OCI-LY7 (cell line): ENCODE measurements at regions not wholly inside any gene's neighbourhood (a gene's known extent, or its start where the extent isn't known, plus 50 kb on each side); places are given as distances from the start of the nearest gene placed in this dataset.

ENCODE experiments used
- BruUV-seq: library from RNA; stranded (reverse); fragments of 400-500 nt; replicated peaks from 2 replicates; lab custom pipeline; 2021; lab: Mats Ljungman, UMichigan
- CTCF ChIA-PET: fragments of 300-600 bp; sonication (Branson Sonifier 250); formaldehyde crosslinking; loops from one replicate; lab custom pipeline; 2022; ENCODE audit warnings: antibody characterized with exemption; ENCODE audit not compliant: unreplicated experiment; lab: Charles Lee
- POLR2A ChIA-PET: fragments of 300-600 bp; sonication (Branson Sonifier 250); formaldehyde crosslinking; loops from one replicate; lab custom pipeline; 2022; ENCODE audit warnings: antibody characterized with exemption; lab: Charles Lee
- DNase-seq: peaks from one replicate; pipeline ENCODE4 v3.0.0-alpha.2; 2015; ENCODE audit warnings: low spot score
- H2AFZ ChIP-seq: fragments of 200-600 bp; sonication (generic), shearing (Covaris generic); 2 replicates; pipeline ENCODE4 v1.6.1; 2014; ENCODE audit warnings: mild to moderate bottlenecking, antibody characterized with exemption, low read length, moderate library complexity
- H3K27ac ChIP-seq: fragments of 200-600 bp; sonication (generic); 2 replicates; pipeline ENCODE4 v1.5.1; 2014; ENCODE audit warnings: mixed run types, low read depth, mild to moderate bottlenecking, moderate library complexity, low read length, inconsistent platforms; ENCODE audit not compliant: poor library complexity, severe bottlenecking
- H3K36me3 ChIP-seq: fragments of 200-600 bp; sonication (generic); 2 replicates; pipeline ENCODE4 v1.6.1; 2014; ENCODE audit warnings: mild to moderate bottlenecking, antibody characterized with exemption, low read length, moderate library complexity, mixed read lengths; ENCODE audit not compliant: insufficient read depth
- H3K4me1 ChIP-seq: fragments of 200-600 bp; sonication (generic); 2 replicates; pipeline ENCODE4 v1.5.1; 2014; ENCODE audit warnings: mild to moderate bottlenecking, low read length; ENCODE audit not compliant: insufficient read depth, poor library complexity, severe bottlenecking
- H3K4me2 ChIP-seq: fragments of 200-600 bp; sonication (generic); 2 replicates; pipeline ENCODE4 v1.6.1; 2014; ENCODE audit warnings: mild to moderate bottlenecking, low read length
- H3K4me3 ChIP-seq: fragments of 200-600 bp; sonication (generic); 2 replicates; pipeline ENCODE4 v1.5.1; 2014; ENCODE audit warnings: mild to moderate bottlenecking, low read depth, low read length; ENCODE audit not compliant: poor library complexity, severe bottlenecking
- H3K79me2 ChIP-seq: fragments of 200-600 bp; sonication (generic); 2 replicates; pipeline ENCODE4 v1.6.1; 2016; ENCODE audit warnings: low read depth, mild to moderate bottlenecking, low read length, moderate library complexity, mixed read lengths; ENCODE audit not compliant: insufficient read depth
- H3K9me2 ChIP-seq: fragments of 200-600 bp; sonication (generic); 2 replicates; pipeline ENCODE4 v1.6.1; 2016; ENCODE audit warnings: mild to moderate bottlenecking, low read length, mixed read lengths; ENCODE audit not compliant: insufficient read depth
- H3K9me3 ChIP-seq: fragments of 200-600 bp; sonication (generic); 2 replicates; pipeline ENCODE4 v1.6.1; 2014; ENCODE audit warnings: mild to moderate bottlenecking, mixed run types, low read length, mixed read lengths
- H4K20me1 ChIP-seq: fragments of 200-600 bp; sonication (generic); 2 replicates; pipeline ENCODE4 v1.6.1; 2014; ENCODE audit warnings: mild to moderate bottlenecking, antibody characterized with exemption, low read length, moderate library complexity, mixed read lengths; ENCODE audit not compliant: insufficient read depth
- EZH2phosphoT487 ChIP-seq: fragments of 200-600 bp; sonication (generic); IDR thresholded peaks from 2 replicates; pipeline ENCODE4 v1.6.1; 2018; ENCODE audit warnings: low read depth, borderline replicate concordance, mild to moderate bottlenecking, mixed run types, antibody characterized with exemption, low read length, moderate library complexity, mixed read lengths
- intact Hi-C: fragments of 100-400 bp; cut with micrococcal nuclease; formaldehyde crosslinking; loops from one replicate; pipeline ENCODE4 v1.10.0; 2022; ENCODE audit not compliant: unreplicated experiment
- TF ChIP-seq, protein P1 (sequence below): fragments of 200-600 bp; sonication (generic); conservative IDR thresholded peaks from 2 replicates; pipeline ENCODE4 v1.5.1; 2014; ENCODE audit warnings: mild to moderate bottlenecking, antibody characterized with exemption, low read length, moderate library complexity, mixed read lengths

DNA sequence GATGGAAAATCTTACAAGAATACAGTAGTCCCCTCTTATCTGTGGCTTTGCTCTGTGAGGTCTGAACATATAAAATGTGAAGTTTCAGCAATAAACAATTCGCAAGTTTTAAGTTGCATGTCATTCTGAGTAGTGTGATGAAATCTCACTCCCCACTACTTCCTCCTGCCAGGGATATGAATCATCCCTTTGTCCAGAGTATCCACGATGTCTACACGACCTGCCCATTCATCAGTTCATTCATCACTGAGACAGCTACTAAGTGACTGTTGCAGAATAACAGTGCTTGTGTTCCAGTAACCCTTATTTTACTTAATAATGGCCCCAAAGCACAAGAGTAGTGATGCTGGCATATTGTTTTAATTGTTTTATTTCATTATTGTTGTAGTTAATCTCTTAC lies 489.2 kb upstream of the UBE2E2 start:
- Histone ChIP-seq H3K27ac (no peak overlapping the region), H4K20me1 (no peaks in the 10 kb centered on the region), H3K9me2 (no peaks in the 10 kb centered on the region), H3K4me1 (no peaks in the 10 kb centered on the region), H3K9me3 (no peaks in the 10 kb centered on the region), H3K4me2 (no peak overlapping the region), H3K79me2 (no peaks in the 10 kb centered on the region), H2AFZ (no peak overlapping the region), H3K4me3 (no peak overlapping the region), H3K36me3 (no peaks in the 10 kb centered on the region)
- ChIA-PET POLR2A (no interaction called here), CTCF (no interaction called here)
- intact Hi-C loops: no loop called here
- TF ChIP-seq EZH2phosphoT487: no peak
- TF ChIP-seq, protein P1, sequence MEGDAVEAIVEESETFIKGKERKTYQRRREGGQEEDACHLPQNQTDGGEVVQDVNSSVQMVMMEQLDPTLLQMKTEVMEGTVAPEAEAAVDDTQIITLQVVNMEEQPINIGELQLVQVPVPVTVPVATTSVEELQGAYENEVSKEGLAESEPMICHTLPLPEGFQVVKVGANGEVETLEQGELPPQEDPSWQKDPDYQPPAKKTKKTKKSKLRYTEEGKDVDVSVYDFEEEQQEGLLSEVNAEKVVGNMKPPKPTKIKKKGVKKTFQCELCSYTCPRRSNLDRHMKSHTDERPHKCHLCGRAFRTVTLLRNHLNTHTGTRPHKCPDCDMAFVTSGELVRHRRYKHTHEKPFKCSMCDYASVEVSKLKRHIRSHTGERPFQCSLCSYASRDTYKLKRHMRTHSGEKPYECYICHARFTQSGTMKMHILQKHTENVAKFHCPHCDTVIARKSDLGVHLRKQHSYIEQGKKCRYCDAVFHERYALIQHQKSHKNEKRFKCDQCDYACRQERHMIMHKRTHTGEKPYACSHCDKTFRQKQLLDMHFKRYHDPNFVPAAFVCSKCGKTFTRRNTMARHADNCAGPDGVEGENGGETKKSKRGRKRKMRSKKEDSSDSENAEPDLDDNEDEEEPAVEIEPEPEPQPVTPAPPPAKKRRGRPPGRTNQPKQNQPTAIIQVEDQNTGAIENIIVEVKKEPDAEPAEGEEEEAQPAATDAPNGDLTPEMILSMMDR: no peak
- no peak for DNase-seq
- no TSS peak for BruUV-seq

DNA sequence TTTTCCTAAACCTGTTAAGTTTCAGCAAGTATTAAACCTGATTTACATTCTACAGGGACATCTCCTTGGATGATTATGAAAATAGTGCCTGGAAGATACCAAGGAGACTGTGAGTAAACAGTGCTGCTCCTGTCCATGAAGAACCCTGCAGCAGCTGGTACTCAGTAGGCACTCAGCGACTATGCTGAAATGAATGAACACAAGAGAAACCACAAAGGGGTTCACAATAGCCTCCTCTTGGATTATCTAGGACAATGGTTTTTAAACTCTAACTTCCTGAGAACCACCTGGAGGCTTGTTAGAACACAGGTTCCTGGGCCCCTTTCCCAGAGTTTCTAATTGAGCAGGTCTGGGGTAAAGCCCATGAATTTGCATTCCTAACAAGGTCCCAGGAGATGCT lies 488.4 kb upstream of the UBE2E2 start:
- no TSS peak for BruUV-seq
- POLR2A ChIA-PET: no interaction called here
- Histone ChIP-seq H2AFZ (no peak overlapping the region), H3K4me1 (no peaks in the 10 kb centered on the region), H4K20me1 (no peaks in the 10 kb centered on the region), H3K9me3 (no peaks in the 10 kb centered on the region), H3K4me3 (no peak overlapping the region), H3K79me2 (no peaks in the 10 kb centered on the region), H3K9me2 (no peaks in the 10 kb centered on the region), H3K4me2 (no peak overlapping the region), H3K36me3 (no peaks in the 10 kb centered on the region), H3K27ac (no peak overlapping the region)
- CTCF ChIA-PET: no interaction called here
- intact Hi-C loops: no loop called here
- no peak for TF ChIP-seq EZH2phosphoT487
- TF ChIP-seq, protein P1: no peak
- DNase-seq: no peak

DNA sequence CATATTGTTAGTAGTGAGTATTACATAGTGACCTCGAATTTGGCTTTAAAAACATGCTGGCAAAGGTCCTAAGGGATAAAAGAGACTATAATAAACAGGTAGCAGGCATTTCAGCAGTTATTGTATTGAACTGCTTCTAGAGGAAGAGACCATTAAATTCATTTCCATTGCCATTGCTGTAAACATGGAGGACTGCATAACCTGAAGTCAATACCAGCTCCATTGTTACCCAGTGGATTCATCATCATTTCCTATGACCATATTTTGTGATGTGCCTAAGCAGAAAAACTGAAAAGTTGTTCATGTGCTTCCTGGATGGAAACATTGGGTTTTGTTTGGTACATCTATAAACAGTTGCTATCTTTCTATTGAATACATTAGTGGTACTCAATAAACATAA lies 482.5 kb upstream of the UBE2E2 start:
- Histone ChIP-seq H3K4me2 (no peak overlapping the region), H3K9me2 (no peaks in the 10 kb centered on the region), H3K36me3 (no peaks in the 10 kb centered on the region), H3K79me2 (no peaks in the 10 kb centered on the region), H4K20me1 (no peaks in the 10 kb centered on the region), H3K27ac (no peak overlapping the region), H3K4me3 (no peak overlapping the region), H2AFZ (no peak overlapping the region), H3K4me1 (no peaks in the 10 kb centered on the region), H3K9me3 (no peaks in the 10 kb centered on the region)
- intact Hi-C loops: no loop called here
- no peak for TF ChIP-seq EZH2phosphoT487
- TF ChIP-seq, protein P1: no peak
- BruUV-seq: no TSS peak
- ChIA-PET CTCF (no interaction called here), POLR2A (no interaction called here)
- no peak for DNase-seq
